C4-2B (cell line): ENCODE measurements at regions not wholly inside any gene's neighbourhood (a gene's known extent, or its start where the extent isn't known, plus 50 kb on each side); places are given as distances from the start of the nearest gene placed in this dataset.

Source experiments
- CTCF ChIP-seq: fragments of 450-650 bp; conservative IDR thresholded peaks from 2 replicates; pipeline ENCODE4 v1.5.1; 2017; ENCODE audit warnings: mild to moderate bottlenecking
- ZFX ChIP-seq: fragments of 450-650 bp; IDR thresholded peaks from 2 replicates; pipeline ENCODE4 v1.6.1; 2017

DNA sequence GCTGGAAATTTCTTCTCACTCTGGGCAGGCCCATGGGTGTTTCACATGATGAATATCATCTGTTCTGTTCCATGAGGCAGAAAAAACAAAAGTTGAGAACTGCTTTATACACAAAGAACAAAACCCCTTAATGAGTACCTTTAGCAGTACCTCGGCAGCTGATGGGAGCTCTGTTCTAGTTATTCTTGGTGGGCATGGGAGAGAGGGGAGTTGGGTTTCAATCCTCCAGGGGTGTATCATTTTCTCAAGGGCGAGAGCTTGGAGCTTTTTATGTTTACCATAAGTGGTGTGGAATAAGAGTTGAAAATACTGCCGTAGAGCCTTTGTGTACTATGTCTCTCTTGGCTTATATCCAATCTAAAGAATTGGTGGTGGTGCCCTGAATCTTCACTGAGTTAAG, 103.3 kb upstream of the ZNF608 start:
- TF ChIP-seq CTCF (no peak), ZFX (no peak)
